SH-SY5Y (cell line): ENCODE measurements at regions not wholly inside any gene's neighbourhood (a gene's known extent, or its start where the extent isn't known, plus 50 kb on each side); places are given as distances from the start of the nearest gene placed in this dataset.

Experiments used
- GATA2 ChIP-seq: IDR thresholded peaks from 2 replicates; pipeline ENCODE4 v1.6.1; 2011; ENCODE audit warnings: mild to moderate bottlenecking, low read depth, low read length
- GATA3 ChIP-seq: IDR thresholded peaks from 2 replicates; pipeline ENCODE4 v1.6.1; 2011; ENCODE audit warnings: low read depth, mild to moderate bottlenecking, low read length, moderate library complexity

DNA sequence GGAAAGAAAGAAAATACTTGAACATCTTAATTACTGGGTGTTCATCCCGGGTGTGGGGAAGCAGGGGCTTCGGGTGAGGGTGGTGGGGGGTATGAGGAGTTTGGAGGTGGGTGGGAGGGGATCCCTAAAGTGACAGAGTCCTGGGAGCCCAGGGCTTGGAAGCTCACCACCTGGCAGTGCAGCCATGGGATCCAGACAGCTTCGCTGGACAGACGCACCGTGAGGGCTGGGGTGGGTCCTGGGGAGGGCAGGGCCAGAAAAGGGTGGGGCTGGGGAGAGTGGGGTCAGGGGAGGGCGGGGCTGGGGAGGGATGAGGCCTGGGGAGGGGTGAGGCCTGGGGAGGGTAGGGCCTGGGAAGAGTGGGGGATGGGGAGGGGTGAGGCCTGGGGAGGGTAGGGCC lies 127.5 kb upstream of the LPCAT1 start:
- TF ChIP-seq GATA2 (no peak), GATA3 (no peak)
